ENCODE measurements at regions not wholly inside any gene's neighbourhood (a gene's known extent, or its start where the extent isn't known, plus 50 kb on each side); places are given as distances from the start of the nearest gene placed in this dataset.

DNA sequence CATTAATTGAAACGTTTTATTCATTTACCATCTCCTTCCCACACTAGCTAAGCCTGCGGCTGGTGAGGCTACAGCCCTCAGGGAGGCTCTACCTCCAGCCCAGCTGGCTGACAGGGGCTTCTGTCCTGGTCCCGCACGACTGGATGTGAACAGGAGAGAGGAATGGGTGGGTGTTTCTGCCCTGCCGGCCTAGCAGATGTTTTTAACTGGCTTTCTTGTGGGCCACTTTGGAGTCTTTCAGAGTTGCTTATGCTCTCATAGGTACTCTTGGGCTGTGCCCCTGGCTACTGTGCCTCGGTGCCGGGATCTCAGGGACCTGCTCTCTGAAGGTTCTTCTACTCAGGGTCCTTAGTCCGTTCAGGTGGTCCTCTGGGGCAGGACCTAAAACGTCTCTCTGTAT lies 184.3 kb upstream of the TWIST2 start:
- no peaks in the 10 kb centered on the region for H3K4me1 ChIP-seq (ENCODE audit: control insufficient read depth in 2 of 2, insufficient read depth in 2 of 2, low read length in 2 of 2)
- TF ChIP-seq, protein P1, sequence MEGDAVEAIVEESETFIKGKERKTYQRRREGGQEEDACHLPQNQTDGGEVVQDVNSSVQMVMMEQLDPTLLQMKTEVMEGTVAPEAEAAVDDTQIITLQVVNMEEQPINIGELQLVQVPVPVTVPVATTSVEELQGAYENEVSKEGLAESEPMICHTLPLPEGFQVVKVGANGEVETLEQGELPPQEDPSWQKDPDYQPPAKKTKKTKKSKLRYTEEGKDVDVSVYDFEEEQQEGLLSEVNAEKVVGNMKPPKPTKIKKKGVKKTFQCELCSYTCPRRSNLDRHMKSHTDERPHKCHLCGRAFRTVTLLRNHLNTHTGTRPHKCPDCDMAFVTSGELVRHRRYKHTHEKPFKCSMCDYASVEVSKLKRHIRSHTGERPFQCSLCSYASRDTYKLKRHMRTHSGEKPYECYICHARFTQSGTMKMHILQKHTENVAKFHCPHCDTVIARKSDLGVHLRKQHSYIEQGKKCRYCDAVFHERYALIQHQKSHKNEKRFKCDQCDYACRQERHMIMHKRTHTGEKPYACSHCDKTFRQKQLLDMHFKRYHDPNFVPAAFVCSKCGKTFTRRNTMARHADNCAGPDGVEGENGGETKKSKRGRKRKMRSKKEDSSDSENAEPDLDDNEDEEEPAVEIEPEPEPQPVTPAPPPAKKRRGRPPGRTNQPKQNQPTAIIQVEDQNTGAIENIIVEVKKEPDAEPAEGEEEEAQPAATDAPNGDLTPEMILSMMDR (IDR thresholded peaks at IDR 0.05): no peak
- no peak for TF ChIP-seq EZH2 (IDR thresholded peaks at IDR 0.05; ENCODE audit: borderline replicate concordance, insufficient read depth, low read depth, low read length, poor library complexity, severe bottlenecking)
- H4K20me1 ChIP-seq (ENCODE audit: control insufficient read depth, insufficient read depth, low read length, poor library complexity, severe bottlenecking): no peaks in the 10 kb centered on the region
- Mint-ChIP-seq H3K27me3 (peaks cover 9% of the 10 kb centered on the region), H3K4me1 (no peaks in the 10 kb centered on the region), H3K4me3 (no peak overlapping the region), H3K9me3 (ENCODE audit: insufficient read depth) (no peaks in the 10 kb centered on the region), H3K27ac (no peak overlapping the region)
- CTCF ChIA-PET: no interaction called here
- POLR2A ChIA-PET: no interaction called here
- no peaks in the 10 kb centered on the region for H3K36me3 ChIP-seq (replicated peaks in 1 of 2; ENCODE audit: control extremely low read depth in 1 of 2, control insufficient read depth in 1 of 2, extremely low read depth in 1 of 2, insufficient read depth in 2 of 2, low read length in 1 of 2)
- ATAC-seq (ENCODE audit: low read depth): no peak
- H3K27ac ChIP-seq (ENCODE audit: low read length in 2 of 2): no peak overlapping the region
- WGBS (ENCODE audit: insufficient coverage): 91% methylated on average over 6 of the region's 9 CpGs
- no peaks in the 10 kb centered on the region for H3K79me2 ChIP-seq (ENCODE audit: control insufficient read depth, insufficient read depth, low read length)
- no peak overlapping the region for H3K9ac ChIP-seq (ENCODE audit: low read length)
- H2AFZ ChIP-seq (ENCODE audit: insufficient read depth, low read depth, low read length, poor library complexity, severe bottlenecking): no peak overlapping the region
- DNase-seq: no peak
- H3K9me3 ChIP-seq (ENCODE audit: control extremely low read depth in 1 of 3, control insufficient read depth in 2 of 3, insufficient read depth in 1 of 3, low read length in 2 of 3): peaks cover 0 to 7% (median 0%) of the 10 kb centered on the region in 3 donors
- no peaks in the 10 kb centered on the region for H3K27me3 ChIP-seq (replicated peaks in 1 of 4; ENCODE audit: control extremely low read depth in 1 of 4, control insufficient read depth in 3 of 4, insufficient read depth in 4 of 4, low read length in 3 of 4)
- H3K4me2 ChIP-seq (replicated peaks; ENCODE audit: low read depth, low read length, poor library complexity, severe bottlenecking): no peak overlapping the region
- intact Hi-C loops (cut with micrococcal nuclease): no loop called here
- H3K4me3 ChIP-seq (ENCODE audit: control extremely low read depth in 1 of 5, extremely low read depth in 1 of 5, insufficient read depth in 1 of 5, low read depth in 2 of 5, low read length in 4 of 5): no peak overlapping the region

DNA sequence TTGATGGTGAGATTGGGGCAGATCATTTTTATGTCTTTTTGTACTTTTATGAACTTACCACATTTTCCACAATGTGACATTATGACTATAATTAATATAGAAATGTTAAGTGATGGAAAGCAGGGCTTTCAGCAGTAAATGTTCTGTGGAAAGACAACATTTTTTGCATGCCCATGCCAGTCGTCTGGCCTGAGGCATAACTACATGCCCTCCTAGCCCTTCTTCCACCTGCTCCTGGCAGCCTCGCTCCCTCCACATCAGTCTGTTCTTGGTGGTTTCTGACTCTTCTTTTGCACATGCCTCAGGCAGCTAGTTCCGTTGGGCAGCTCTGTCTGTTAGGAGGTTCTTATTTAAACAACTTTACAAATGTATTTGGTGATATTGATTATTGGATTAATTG lies 182.0 kb upstream of the TWIST2 start:
- Histone ChIP-seq H3K27me3 (replicated peaks in 1 of 4; ENCODE audit: control extremely low read depth in 1 of 4, control insufficient read depth in 3 of 4, insufficient read depth in 4 of 4, low read length in 3 of 4) (no peaks in the 10 kb centered on the region), H3K9me3 (ENCODE audit: control extremely low read depth in 1 of 3, control insufficient read depth in 2 of 3, insufficient read depth in 1 of 3, low read length in 2 of 3) (peaks cover 0 to 10% (median 0%) of the 10 kb centered on the region in 3 donors), H3K79me2 (ENCODE audit: control insufficient read depth, insufficient read depth, low read length) (no peaks in the 10 kb centered on the region), H3K4me1 (ENCODE audit: control insufficient read depth in 2 of 2, insufficient read depth in 2 of 2, low read length in 2 of 2) (no peaks in the 10 kb centered on the region), H3K36me3 (replicated peaks in 1 of 2; ENCODE audit: control extremely low read depth in 1 of 2, control insufficient read depth in 1 of 2, extremely low read depth in 1 of 2, insufficient read depth in 2 of 2, low read length in 1 of 2) (no peaks in the 10 kb centered on the region), H3K4me3 (ENCODE audit: control extremely low read depth in 1 of 5, extremely low read depth in 1 of 5, insufficient read depth in 1 of 5, low read depth in 2 of 5, low read length in 4 of 5) (no peak overlapping the region), H3K27ac (ENCODE audit: low read length in 2 of 2) (no peak overlapping the region), H3K9ac (ENCODE audit: low read length) (no peak overlapping the region), H2AFZ (ENCODE audit: insufficient read depth, low read depth, low read length, poor library complexity, severe bottlenecking) (no peak overlapping the region), H4K20me1 (ENCODE audit: control insufficient read depth, insufficient read depth, low read length, poor library complexity, severe bottlenecking) (no peaks in the 10 kb centered on the region), H3K4me2 (replicated peaks; ENCODE audit: low read depth, low read length, poor library complexity, severe bottlenecking) (no peak overlapping the region)
- Mint-ChIP-seq H3K4me3 (no peak overlapping the region), H3K27ac (no peak overlapping the region), H3K9me3 (ENCODE audit: insufficient read depth) (peaks cover 2% of the 10 kb centered on the region), H3K4me1 (no peaks in the 10 kb centered on the region), H3K27me3 (peaks cover 11% of the 10 kb centered on the region)
- no peak for DNase-seq
- no peak for ATAC-seq (ENCODE audit: low read depth)
- TF ChIP-seq, protein P1 (IDR thresholded peaks at IDR 0.05): no peak
- no peak for TF ChIP-seq EZH2 (IDR thresholded peaks at IDR 0.05; ENCODE audit: borderline replicate concordance, insufficient read depth, low read depth, low read length, poor library complexity, severe bottlenecking)
- POLR2A ChIA-PET: no interaction called here
- WGBS (ENCODE audit: insufficient coverage): no CpG with 5 or more reads among the region's 3 CpGs
- intact Hi-C loops (cut with micrococcal nuclease): no loop called here
- CTCF ChIA-PET: no interaction called here

Data from B cell (primary cell).